SK-N-MC (cell line): ENCODE measurements at regions not wholly inside any gene's neighbourhood (a gene's known extent, or its start where the extent isn't known, plus 50 kb on each side); places are given as distances from the start of the nearest gene placed in this dataset.
"Not testable (repeated sequence)": the region's sequence is repeated elsewhere in the genome, so short reads cannot be mapped to it uniquely, and the experiment has no call there.

ENCODE experiments used
- DNase-seq: peaks from one replicate; pipeline ENCODE4 v3.0.0-alpha.2; 2011; ENCODE audit warnings: low read depth, low spot score
- H3K27ac ChIP-seq: fragments of 200-600 bp; sonication (generic); 2 replicates; pipeline ENCODE4 v1.5.1; 2016; ENCODE audit warnings: mixed run types
- H3K36me3 ChIP-seq: fragments of 200-600 bp; sonication (generic); 2 replicates; pipeline ENCODE4 v1.6.1; 2017; ENCODE audit warnings: antibody characterized with exemption, low read length, mixed read lengths; ENCODE audit not compliant: insufficient read depth
- H3K4me3 ChIP-seq: fragments of 200-600 bp; sonication (generic); 2 replicates; pipeline ENCODE4 v1.5.1; 2016
- H3K9ac ChIP-seq: fragments of 200-600 bp; sonication (generic); 2 replicates; pipeline ENCODE4 v1.8.0; 2017; ENCODE audit warnings: mixed run types, mixed read lengths; ENCODE audit not compliant: insufficient read length
- H3K9me3 ChIP-seq: fragments of 200-600 bp; sonication (generic); 2 replicates; pipeline ENCODE4 v1.6.1; 2017; ENCODE audit warnings: low read depth, mild to moderate bottlenecking, antibody characterized with exemption, low read length, moderate library complexity, mixed read lengths
- EZH2 ChIP-seq: fragments of 200-600 bp; sonication (generic); IDR thresholded peaks from one replicate; pipeline ENCODE4 v1.6.1; 2017; ENCODE audit warnings: antibody characterized with exemption
- FOXP2 ChIP-seq: optimal IDR thresholded peaks from 2 replicates; pipeline ENCODE3; 2011; ENCODE audit warnings: mild to moderate bottlenecking, moderate library complexity; ENCODE audit not compliant: insufficient read depth; ENCODE audit errors: extremely low read length, control extremely low read depth
- POLR2AphosphoS5 ChIP-seq: IDR thresholded peaks from 2 replicates; pipeline ENCODE4 v1.6.1; 2012; ENCODE audit warnings: mild to moderate bottlenecking, low read depth, low read length, borderline replicate concordance

DNA sequence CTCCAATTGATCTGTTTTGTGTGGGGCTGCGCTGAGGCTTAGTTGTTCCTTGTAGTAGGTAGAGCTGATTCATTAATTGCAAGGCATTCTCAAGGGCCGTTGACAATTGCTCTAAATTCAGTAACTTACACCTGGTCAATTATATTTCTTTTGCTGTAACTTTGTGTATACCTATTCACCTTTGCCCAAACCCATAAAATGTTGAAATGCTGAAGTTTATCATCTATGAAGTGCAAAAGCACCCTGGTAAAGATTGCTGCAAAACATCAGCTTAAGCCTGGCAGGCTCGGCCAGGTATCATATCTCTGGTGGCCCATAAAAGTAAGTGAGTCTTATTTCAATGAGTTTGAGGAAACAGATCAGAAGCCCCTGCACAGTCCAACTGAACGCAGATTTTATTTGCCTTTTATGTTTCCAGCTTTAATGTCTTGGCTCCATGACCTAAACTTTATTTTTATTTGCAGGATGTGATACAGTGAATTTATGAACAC is 203.6 kb upstream of the SLCO3A1 start:
- no peaks in the 10 kb centered on the region for H3K36me3 ChIP-seq
- no peak overlapping the region for H3K9ac ChIP-seq
- H3K27ac ChIP-seq: no peak overlapping the region
- H3K9me3 ChIP-seq: no peaks in the 10 kb centered on the region
- no peak for DNase-seq
- no peak for TF ChIP-seq FOXP2
- no peak for TF ChIP-seq POLR2AphosphoS5
- TF ChIP-seq EZH2: no peak
- H3K4me3 ChIP-seq: no peak overlapping the region

DNA sequence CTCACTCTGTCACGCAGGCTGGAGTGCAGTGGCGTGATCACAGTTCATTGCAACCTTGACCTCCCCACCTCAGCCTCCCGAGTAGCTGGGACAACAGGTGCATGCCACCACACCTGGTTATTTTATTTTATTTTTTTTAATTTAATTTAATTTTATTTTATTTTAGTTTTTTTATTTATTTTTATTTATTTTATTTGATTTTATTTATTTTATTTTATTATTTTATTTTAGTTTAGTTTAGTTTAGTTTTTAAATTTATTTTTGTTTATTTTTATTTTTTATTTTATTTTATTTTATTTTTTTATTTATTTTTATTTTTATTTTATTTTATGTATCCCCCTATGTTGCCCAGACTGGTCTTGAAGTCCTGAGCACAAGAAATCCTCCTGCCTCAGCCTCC is 202.3 kb upstream of the SLCO3A1 start:
- no peak overlapping the region for H3K9ac ChIP-seq
- H3K36me3 ChIP-seq: no peaks in the 10 kb centered on the region

DNA sequence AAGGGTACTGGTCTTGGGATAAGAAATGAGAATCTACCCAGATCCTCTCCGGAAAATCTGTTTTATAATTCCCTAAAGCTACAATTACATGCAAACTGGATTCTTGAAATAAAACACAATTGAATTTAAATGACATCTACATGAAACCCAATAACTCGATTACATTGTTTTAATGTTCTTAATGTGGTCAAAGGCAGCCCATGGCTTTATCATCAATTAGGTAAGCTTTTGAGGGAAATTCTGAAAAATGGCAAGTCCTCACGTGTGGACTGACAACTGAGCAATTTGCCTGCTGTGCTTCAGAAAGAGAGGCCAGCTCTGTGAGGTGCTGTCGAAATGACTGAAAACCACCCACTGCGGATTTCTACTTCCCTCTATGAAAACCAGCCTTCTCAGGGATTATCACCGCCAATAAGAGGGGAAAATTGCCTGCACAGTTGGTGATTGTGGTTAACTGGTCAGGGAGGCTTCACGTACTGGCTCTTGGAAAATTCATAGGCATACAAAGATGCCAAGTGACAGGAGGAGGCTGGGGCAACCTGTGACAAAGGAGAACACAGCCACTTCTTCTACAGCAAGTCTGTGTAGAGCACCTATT is 200.8 kb upstream of the SLCO3A1 start:
- H3K9me3 ChIP-seq: no peaks in the 10 kb centered on the region
- H3K9ac ChIP-seq: no peak overlapping the region
- no peak overlapping the region for H3K4me3 ChIP-seq
- no peak for TF ChIP-seq EZH2
- no peak for TF ChIP-seq POLR2AphosphoS5
- TF ChIP-seq FOXP2: no peak
- H3K27ac ChIP-seq: no peak overlapping the region
- no peaks in the 10 kb centered on the region for H3K36me3 ChIP-seq
- DNase-seq: no peak

More for the DNA sequence above, 202.3 kb upstream of the SLCO3A1 start:
- DNase-seq: no peak
- Histone ChIP-seq H3K4me3 (no peak overlapping the region), H3K9me3 (no peaks in the 10 kb centered on the region), H3K27ac (no peak overlapping the region)
- TF ChIP-seq EZH2: no peak

DNA sequence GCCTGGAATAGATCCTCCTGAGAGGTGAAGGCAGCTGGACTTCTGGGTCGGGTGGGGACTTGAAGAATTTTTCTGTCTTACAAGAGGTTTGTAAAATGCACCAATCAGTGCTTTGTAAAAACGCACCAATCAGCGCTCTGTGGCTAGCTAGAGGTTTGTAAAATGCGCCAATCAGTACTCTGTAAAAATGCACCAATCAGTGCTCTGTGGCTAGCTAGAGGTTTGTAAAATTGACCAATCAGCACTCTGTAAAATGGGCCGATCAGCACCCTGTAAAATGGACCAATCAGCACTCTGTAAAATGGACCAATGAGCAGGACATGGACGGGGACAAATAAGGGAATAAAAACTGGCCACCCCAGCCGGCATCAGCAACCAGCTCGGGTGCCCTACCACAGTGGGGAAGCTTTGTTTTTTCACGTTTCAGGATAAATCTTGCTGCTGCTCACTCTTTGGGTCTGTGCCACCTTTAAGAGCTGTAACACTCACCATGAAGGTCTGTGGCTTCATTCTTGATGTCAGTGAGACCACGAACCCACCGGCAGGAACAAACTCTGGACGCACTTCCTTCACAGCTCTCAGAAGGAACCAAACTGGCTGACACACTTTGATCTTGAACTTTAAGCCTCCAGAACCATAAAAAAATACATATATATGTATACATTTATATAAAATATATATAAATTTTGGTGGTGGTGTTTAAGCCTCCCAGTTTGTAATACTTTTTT is 197.8 kb upstream of the SLCO3A1 start:
- not testable (repeated sequence) for DNase-seq, H3K9me3 ChIP-seq, H3K9ac ChIP-seq, H3K36me3 ChIP-seq, H3K4me3 ChIP-seq, H3K27ac ChIP-seq

DNA sequence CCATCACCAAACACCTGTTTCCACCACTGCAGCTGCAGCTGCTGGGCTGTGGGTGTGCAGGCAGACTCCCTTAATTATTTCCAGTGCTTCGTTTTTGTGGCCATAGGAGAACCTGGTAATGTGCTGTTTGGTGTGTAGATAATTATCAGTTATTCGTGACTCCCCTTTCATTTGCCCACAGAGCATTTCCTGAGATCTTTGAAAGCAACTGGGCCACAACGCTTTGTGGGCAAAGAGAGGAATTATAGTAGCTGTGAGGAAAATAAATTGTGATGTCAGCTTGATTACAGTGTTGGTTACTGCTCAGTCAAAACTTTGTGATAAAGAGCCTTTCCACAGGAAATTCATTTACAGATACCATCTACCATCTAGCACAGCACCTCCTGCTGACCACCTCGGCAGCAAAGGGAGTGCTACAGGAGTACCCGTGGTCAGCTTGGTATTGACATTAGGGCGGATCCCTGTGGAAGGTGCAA is 193.3 kb upstream of the SLCO3A1 start:
- Histone ChIP-seq H3K27ac (no peak overlapping the region), H3K9me3 (no peaks in the 10 kb centered on the region), H3K36me3 (no peaks in the 10 kb centered on the region), H3K9ac (no peak overlapping the region), H3K4me3 (no peak overlapping the region)
- no peak for DNase-seq
- TF ChIP-seq POLR2AphosphoS5: no peak
- no peak for TF ChIP-seq EZH2
- TF ChIP-seq FOXP2: no peak

DNA sequence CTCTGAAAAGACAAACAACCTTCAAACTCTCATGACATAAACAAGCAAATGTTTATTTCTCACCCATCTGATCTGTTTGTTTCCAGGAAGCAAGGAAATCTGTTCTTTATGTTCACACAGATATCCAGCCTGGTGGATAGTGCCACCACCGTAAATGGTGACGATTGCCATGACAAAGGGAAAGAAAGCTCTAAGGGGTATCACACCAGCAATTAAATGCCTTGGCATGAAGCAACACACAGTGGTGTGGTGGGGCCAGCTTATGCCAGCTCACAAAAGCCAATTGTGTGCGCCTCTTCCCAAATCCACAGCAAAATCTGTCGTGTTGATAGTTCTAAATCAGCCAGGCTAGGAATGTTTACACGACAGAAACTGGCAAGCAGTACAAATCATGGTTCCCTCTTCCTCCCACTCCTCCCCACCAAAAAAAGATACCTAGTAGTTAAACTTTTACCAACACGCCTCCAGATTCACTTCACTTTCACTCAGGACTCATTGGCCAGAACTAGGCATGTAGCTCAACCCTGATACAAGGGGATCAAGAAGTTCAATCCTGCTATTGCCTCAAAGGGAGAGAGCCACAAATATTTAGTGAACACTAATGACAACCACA is 189.2 kb upstream of the SLCO3A1 start:
- TF ChIP-seq FOXP2: no peak
- TF ChIP-seq EZH2: no peak
- no peak for TF ChIP-seq POLR2AphosphoS5
- Histone ChIP-seq H3K27ac (no peak overlapping the region), H3K4me3 (no peak overlapping the region), H3K36me3 (no peaks in the 10 kb centered on the region), H3K9me3 (no peaks in the 10 kb centered on the region), H3K9ac (no peak overlapping the region)
- DNase-seq: no peak

DNA sequence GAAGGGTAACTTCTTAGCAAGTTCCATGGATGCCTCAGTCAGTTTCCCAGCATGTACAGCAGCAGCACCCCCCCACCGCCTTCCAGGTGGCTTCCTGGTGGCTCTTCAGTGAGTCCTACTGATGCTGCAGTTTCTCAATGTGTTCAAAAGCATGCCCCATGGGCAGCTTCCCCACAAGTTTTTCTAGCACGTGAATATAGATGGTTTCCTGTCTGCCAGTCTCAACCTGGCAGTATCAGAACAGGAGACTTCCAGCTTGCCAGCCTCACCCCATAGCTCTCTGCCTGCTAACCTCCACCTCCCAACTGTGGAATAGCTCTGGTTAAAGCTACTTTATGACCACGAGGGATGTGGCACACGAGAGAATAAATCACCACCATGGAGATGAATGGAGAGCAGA is 188.3 kb upstream of the SLCO3A1 start:
- Histone ChIP-seq H3K9me3 (no peaks in the 10 kb centered on the region), H3K36me3 (no peaks in the 10 kb centered on the region), H3K9ac (no peak overlapping the region), H3K4me3 (no peak overlapping the region), H3K27ac (no peak overlapping the region)
- DNase-seq: no peak
- no peak for TF ChIP-seq EZH2
- no peak for TF ChIP-seq FOXP2
- no peak for TF ChIP-seq POLR2AphosphoS5

DNA sequence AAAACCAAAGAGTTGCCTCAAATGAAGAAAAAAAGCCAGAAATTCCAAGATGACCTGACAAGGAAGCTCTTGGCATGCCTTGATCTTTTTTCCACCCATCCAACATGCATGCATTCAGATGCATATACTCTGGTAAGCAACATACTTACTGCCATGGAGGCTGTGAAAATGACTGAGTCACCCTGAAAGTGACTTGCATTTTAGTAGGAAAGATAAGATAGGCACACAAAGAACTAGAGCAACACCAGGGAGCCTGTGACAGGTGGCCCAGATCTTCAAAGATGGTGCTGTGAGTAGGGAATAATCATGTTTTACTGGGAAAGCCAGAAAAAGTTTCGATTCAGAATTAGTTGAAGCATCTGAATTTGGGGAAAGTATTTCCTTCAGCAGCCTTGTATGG is 185.1 kb upstream of the SLCO3A1 start:
- H3K27ac ChIP-seq: no peak overlapping the region
- H3K4me3 ChIP-seq: no peak overlapping the region
- H3K9me3 ChIP-seq: no peaks in the 10 kb centered on the region
- no peaks in the 10 kb centered on the region for H3K36me3 ChIP-seq
- no peak overlapping the region for H3K9ac ChIP-seq
- no peak for TF ChIP-seq EZH2
- TF ChIP-seq FOXP2: no peak
- no peak for TF ChIP-seq POLR2AphosphoS5
- no peak for DNase-seq

DNA sequence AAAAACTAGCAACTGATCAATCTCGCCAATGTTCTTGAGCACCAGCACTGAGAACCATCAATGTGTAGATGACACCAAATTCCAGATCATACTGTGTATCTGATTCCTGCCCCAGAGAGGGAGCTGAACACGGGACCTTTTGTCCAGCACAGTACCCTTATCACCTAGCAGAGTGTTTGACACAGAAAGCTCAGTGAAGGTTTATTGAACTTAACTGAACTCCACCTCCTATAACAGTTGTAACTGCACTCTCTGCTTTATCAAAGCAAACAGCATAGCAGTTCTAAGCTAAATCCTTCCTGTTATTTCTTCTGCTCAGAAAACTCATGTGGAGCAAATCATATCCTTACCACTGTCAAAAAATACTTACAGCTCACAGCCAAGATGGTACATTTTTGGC is 183.4 kb upstream of the SLCO3A1 start:
- TF ChIP-seq EZH2 (no peak), POLR2AphosphoS5 (no peak), FOXP2 (no peak)
- Histone ChIP-seq H3K9me3 (no peaks in the 10 kb centered on the region), H3K36me3 (no peaks in the 10 kb centered on the region), H3K27ac (no peak overlapping the region), H3K9ac (no peak overlapping the region), H3K4me3 (no peak overlapping the region)
- no peak for DNase-seq
